WTC11 (cell line): ENCODE measurements at regions not wholly inside any gene's neighbourhood (a gene's known extent, or its start where the extent isn't known, plus 50 kb on each side); places are given as distances from the start of the nearest gene placed in this dataset.
A peak's percentile ranks its signal among the peaks of the same experiment; 100 is the strongest.

ENCODE experiments used
- ATAC-seq: fragments of 200-7000 bp; cut with Tn5 transposase; 2 replicates; pipeline ENCODE4 v1.10.0; 2021; ENCODE audit warnings: mild to moderate bottlenecking, moderate library complexity
- CTCF ChIA-PET: fragments of 300-600 bp; sonication (Branson Sonifier 250); formaldehyde crosslinking; loops from one replicate; lab custom pipeline; 2021; ENCODE audit warnings: antibody characterized with exemption; lab: Charles Lee
- POLR2A ChIA-PET: fragments of 350-600 bp; sonication (Branson Sonifier 250); formaldehyde crosslinking; loops from one replicate; lab custom pipeline; 2021; ENCODE audit warnings: antibody characterized with exemption; lab: Charles Lee
- DNase-seq: peaks from one replicate; pipeline ENCODE4 v3.0.0; 2021; ENCODE audit warnings: low spot score
- H3K27ac Mint-ChIP-seq: 2 replicates; pipeline ENCODE4 v1.8.0; 2021; ENCODE audit warnings: mixed read lengths
- H3K27me3 Mint-ChIP-seq: 2 replicates; pipeline ENCODE4 v1.8.0; 2021; ENCODE audit warnings: low read depth, mild to moderate bottlenecking, moderate library complexity, mixed read lengths
- H3K36me3 Mint-ChIP-seq: 2 replicates; pipeline ENCODE4 v1.8.0; 2021; ENCODE audit warnings: mixed read lengths
- H3K4me1 Mint-ChIP-seq: 2 replicates; pipeline ENCODE4 v1.8.0; 2022; ENCODE audit warnings: mixed read lengths
- H3K4me3 Mint-ChIP-seq: 2 replicates; pipeline ENCODE4 v1.8.0; 2021; ENCODE audit warnings: mild to moderate bottlenecking, moderate library complexity, mixed read lengths
- H3K9me3 Mint-ChIP-seq: 2 replicates; pipeline ENCODE4 v1.8.0; 2021; ENCODE audit warnings: mixed read lengths
- CREM ChIP-seq: sonication (generic); formaldehyde crosslinking; IDR thresholded peaks from 2 replicates; pipeline ENCODE4 v1.8.1; 2022; ENCODE audit warnings: mild to moderate bottlenecking, missing genetic modification reagents, moderate library complexity
- ESRRA ChIP-seq: sonication (generic); formaldehyde crosslinking; IDR thresholded peaks from 2 replicates; pipeline ENCODE4 v1.8.1; 2022; ENCODE audit warnings: mild to moderate bottlenecking, missing genetic modification reagents, borderline replicate concordance
- ETV6 ChIP-seq: sonication (generic); formaldehyde crosslinking; IDR thresholded peaks from 2 replicates; pipeline ENCODE4 v1.8.1; 2022; ENCODE audit warnings: mild to moderate bottlenecking, missing genetic modification reagents
- JAZF1 ChIP-seq: fragments of 250-450 bp; sonication (Bioruptor Pico); IDR thresholded peaks from 2 replicates; pipeline ENCODE4 v1.9.0; 2021; ENCODE audit warnings: moderate library complexity, mild to moderate bottlenecking, inconsistent platforms
- JUN ChIP-seq: sonication (generic); formaldehyde crosslinking; IDR thresholded peaks from 2 replicates; pipeline ENCODE4 v1.8.0; 2023; ENCODE audit warnings: mild to moderate bottlenecking, missing genetic modification reagents
- NFE2L1 ChIP-seq: sonication (generic); formaldehyde crosslinking; IDR thresholded peaks from 2 replicates; pipeline ENCODE4 v1.8.1; 2023; ENCODE audit warnings: missing genetic modification reagents
- PRRX2 ChIP-seq: fragments of 250-450 bp; sonication (Bioruptor Pico); IDR thresholded peaks from 2 replicates; pipeline ENCODE4 v1.8.0; 2021; ENCODE audit warnings: mild to moderate bottlenecking
- RORB ChIP-seq: fragments of 250-450 bp; sonication (Bioruptor Pico); IDR thresholded peaks from 2 replicates; pipeline ENCODE4 v1.9.0; 2021; ENCODE audit warnings: mild to moderate bottlenecking
- SP1 ChIP-seq: sonication (generic); formaldehyde crosslinking; conservative IDR thresholded peaks from 2 replicates; pipeline ENCODE4 v1.8.1; 2022; ENCODE audit warnings: missing genetic modification reagents
- ZNF121 ChIP-seq: sonication (generic); formaldehyde crosslinking; IDR thresholded peaks from 2 replicates; pipeline ENCODE4 v1.8.0; 2023; ENCODE audit warnings: missing genetic modification reagents
- ZNF416 ChIP-seq: fragments of 250-450 bp; sonication (Bioruptor Pico); IDR thresholded peaks from 2 replicates; pipeline ENCODE4 v1.9.0; 2021; ENCODE audit warnings: mild to moderate bottlenecking, inconsistent platforms
- ZNF423 ChIP-seq: fragments of 250-450 bp; sonication (Bioruptor Pico); IDR thresholded peaks from 2 replicates; pipeline ENCODE4 v2.1.2; 2022; ENCODE audit warnings: mild to moderate bottlenecking, moderate library complexity
- TF ChIP-seq, protein P1 (sequence below): sonication (generic); formaldehyde crosslinking; IDR thresholded peaks from 2 replicates; pipeline ENCODE4 v1.8.0; 2023; ENCODE audit warnings: mild to moderate bottlenecking, missing genetic modification reagents
- TF ChIP-seq, protein P2 (sequence below): fragments of 250-450 bp; sonication (Bioruptor Pico); IDR thresholded peaks from 2 replicates; pipeline ENCODE4 v1.8.0; 2021; ENCODE audit warnings: mild to moderate bottlenecking
- TF ChIP-seq, protein P3 (sequence below): sonication (generic); formaldehyde crosslinking; IDR thresholded peaks from 2 replicates; pipeline ENCODE4 v1.8.1; 2022; ENCODE audit warnings: low read depth, mild to moderate bottlenecking, moderate library complexity, missing genetic modification reagents, borderline replicate concordance
- TF ChIP-seq, protein P4 (sequence below): fragments of 250-450 bp; sonication (Bioruptor Pico); IDR thresholded peaks from 2 replicates; pipeline ENCODE4 v2.1.2; 2022; ENCODE audit warnings: mild to moderate bottlenecking, moderate library complexity
- TF ChIP-seq, protein P5 (sequence below): sonication (generic); formaldehyde crosslinking; conservative IDR thresholded peaks from 2 replicates; pipeline ENCODE4 v1.8.1; 2023; ENCODE audit warnings: mild to moderate bottlenecking, low read depth, missing genetic modification reagents, moderate library complexity

DNA sequence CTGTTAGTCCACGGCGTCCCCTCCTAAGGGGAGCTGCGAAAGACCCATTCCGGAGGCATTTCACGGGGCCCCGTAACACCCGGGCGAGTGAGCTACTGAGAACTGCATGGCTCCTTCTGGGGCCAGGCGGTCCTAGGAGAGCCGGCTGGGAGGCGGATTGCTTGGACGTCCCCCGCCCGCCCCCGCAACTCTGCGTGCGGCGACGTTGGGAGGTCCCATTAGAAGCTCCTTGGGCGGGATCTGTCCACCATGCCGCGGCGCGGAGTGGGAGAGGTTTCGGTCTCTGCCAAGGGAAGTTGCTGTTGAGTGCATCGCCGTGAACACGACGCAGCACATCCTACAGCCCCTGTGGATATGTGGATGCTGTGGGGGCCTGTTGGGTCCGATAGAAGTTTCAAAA lies 85.4 kb upstream of the IGFBP7 start (continued):
- TF ChIP-seq, protein P1, sequence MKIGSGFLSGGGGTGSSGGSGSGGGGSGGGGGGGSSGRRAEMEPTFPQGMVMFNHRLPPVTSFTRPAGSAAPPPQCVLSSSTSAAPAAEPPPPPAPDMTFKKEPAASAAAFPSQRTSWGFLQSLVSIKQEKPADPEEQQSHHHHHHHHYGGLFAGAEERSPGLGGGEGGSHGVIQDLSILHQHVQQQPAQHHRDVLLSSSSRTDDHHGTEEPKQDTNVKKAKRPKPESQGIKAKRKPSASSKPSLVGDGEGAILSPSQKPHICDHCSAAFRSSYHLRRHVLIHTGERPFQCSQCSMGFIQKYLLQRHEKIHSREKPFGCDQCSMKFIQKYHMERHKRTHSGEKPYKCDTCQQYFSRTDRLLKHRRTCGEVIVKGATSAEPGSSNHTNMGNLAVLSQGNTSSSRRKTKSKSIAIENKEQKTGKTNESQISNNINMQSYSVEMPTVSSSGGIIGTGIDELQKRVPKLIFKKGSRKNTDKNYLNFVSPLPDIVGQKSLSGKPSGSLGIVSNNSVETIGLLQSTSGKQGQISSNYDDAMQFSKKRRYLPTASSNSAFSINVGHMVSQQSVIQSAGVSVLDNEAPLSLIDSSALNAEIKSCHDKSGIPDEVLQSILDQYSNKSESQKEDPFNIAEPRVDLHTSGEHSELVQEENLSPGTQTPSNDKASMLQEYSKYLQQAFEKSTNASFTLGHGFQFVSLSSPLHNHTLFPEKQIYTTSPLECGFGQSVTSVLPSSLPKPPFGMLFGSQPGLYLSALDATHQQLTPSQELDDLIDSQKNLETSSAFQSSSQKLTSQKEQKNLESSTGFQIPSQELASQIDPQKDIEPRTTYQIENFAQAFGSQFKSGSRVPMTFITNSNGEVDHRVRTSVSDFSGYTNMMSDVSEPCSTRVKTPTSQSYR (CRISPR knock-in tag), result no peak
- no peak for TF ChIP-seq ESRRA (CRISPR knock-in tag)
- TF ChIP-seq NFE2L1 (CRISPR knock-in tag), result no peak
- no peak for TF ChIP-seq ZNF416 (CRISPR knock-in tag)
- TF ChIP-seq, all 79 proteins: peak for 0

DNA sequence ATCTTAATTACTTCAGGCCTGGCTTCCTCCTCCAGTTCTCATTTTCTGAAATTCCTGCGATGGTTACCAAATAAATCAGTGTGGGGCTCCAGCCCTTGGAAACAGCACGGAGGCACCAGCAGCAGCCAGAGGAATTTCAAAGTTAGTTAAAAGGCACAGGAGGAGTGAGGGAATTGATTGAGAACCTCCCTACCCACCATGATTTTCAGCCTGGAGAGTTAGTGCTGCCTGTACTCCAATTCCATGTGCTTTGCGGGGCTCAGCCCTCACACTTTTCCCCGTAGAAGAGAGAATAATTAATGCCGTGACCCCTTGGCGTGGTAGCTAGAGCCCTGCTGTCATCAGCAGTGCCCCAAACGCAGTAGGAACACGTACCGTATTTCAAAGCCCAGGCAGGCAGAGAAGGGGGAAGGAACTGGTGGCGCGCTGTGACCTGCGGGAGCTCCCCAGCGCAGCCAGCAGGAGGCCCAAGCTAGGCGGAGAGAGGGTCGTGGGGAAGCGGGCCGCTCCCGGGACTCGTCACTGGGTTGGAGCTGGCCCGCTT lies 84.0 kb upstream of the IGFBP7 start:
- TF ChIP-seq, protein P2, sequence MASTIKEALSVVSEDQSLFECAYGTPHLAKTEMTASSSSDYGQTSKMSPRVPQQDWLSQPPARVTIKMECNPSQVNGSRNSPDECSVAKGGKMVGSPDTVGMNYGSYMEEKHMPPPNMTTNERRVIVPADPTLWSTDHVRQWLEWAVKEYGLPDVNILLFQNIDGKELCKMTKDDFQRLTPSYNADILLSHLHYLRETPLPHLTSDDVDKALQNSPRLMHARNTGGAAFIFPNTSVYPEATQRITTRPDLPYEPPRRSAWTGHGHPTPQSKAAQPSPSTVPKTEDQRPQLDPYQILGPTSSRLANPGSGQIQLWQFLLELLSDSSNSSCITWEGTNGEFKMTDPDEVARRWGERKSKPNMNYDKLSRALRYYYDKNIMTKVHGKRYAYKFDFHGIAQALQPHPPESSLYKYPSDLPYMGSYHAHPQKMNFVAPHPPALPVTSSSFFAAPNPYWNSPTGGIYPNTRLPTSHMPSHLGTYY (CRISPR knock-in tag), result no peak
- TF ChIP-seq ZNF423 (CRISPR knock-in tag), result peak; percentile 74; the same call in 1 of the 2 replicates
- TF ChIP-seq, all 79 proteins: peak for 1
- H3K27me3 Mint-ChIP-seq, result peaks cover 22% of the 10 kb centered on the region
- ChIA-PET POLR2A (no interaction called here), CTCF (interaction anchor here (0.6 to 5.7 kb wide), 7 partner anchors 10 to 233 kb away, joined by 3 to 93 read pairs (median 3); no protein-coding TSS in a partner anchor)
- DNase-seq (peak; percentile 52), ATAC-seq (peak; percentile 34)
- H3K4me3 Mint-ChIP-seq, result peak overlapping the region; percentile 38
- peaks cover 61% of the 10 kb centered on the region for H3K4me1 Mint-ChIP-seq
- H3K9me3 Mint-ChIP-seq, result no peaks in the 10 kb centered on the region
- H3K36me3 Mint-ChIP-seq, result 0 out of 2 replicates have a peak, but pooled peaks cover 3% of the 10 kb centered on the region
- peak overlapping the region; percentile 30; the same call in 1 of the 2 replicates for H3K27ac Mint-ChIP-seq

DNA sequence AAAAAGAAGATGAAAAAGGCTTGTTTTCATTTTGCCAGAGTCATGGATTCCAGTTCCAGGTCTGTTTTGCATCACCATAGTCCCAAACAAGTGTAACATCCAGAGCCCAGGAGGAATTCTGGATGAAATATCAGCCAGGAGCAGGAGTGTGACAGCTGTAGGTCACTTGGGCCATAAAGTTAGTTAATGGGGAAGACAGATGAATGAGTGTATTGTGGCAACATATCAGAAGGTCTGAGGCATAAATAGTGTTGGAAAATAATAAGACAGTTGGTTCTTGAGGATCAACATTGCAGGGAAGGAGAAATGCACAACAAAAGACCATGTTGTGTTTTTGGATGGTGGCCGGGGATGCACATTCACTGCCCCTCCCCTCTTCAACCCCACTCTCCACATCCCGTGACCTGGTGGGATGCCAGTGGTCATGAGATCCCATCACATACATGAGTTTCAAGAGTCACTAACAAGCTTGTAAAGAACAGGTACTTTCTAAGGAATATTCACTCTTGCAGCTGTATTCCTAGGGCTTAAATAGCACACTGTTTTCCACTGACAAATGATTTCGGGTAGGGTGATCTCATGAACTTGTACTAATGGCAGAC lies 83.1 kb upstream of the IGFBP7 start:
- DNase-seq, result no peak
- no peak for ATAC-seq
- Mint-ChIP-seq H3K27me3 (peaks cover 23% of the 10 kb centered on the region), H3K36me3 (0 out of 2 replicates have a peak, but pooled peaks cover 3% of the 10 kb centered on the region), H3K4me1 (peaks cover 64% of the 10 kb centered on the region), H3K9me3 (no peaks in the 10 kb centered on the region), H3K27ac (no peak overlapping the region), H3K4me3 (peak overlapping the region; percentile 7)
- POLR2A ChIA-PET, result no interaction called here
- TF ChIP-seq, protein P3, sequence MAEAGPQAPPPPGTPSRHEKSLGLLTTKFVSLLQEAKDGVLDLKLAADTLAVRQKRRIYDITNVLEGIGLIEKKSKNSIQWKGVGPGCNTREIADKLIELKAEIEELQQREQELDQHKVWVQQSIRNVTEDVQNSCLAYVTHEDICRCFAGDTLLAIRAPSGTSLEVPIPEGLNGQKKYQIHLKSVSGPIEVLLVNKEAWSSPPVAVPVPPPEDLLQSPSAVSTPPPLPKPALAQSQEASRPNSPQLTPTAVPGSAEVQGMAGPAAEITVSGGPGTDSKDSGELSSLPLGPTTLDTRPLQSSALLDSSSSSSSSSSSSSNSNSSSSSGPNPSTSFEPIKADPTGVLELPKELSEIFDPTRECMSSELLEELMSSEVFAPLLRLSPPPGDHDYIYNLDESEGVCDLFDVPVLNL (CRISPR knock-in tag), result no peak
- CTCF ChIA-PET, result interaction anchor here (0.6 to 5.7 kb wide), 2 partner anchors 28 to 1104 kb away, joined by 3 to 93 read pairs; no protein-coding TSS in a partner anchor

DNA sequence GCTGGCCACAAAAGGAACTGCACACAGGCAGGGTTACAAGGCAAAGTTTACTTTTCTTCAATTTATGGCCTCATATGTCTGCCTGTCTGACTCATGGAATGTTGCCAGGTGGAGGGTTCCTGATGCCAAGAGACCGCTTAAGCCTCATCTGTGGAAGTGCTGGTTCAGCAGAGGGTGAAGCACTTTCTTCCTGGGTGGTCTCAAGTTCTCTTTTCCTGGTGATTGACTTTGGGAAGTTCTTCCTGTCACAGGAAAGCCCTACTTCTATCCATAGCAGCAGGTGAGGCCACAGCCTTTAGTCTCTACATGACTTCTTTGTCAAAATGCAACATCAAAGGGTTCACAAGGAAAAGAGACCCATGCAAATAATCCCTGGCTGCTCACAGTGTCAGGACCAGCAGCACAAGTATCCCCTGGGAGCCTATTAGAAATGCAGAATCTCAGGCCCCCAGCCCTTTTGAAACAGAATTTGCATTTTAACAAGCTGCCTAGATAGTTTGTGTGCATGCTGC lies 81.4 kb upstream of the IGFBP7 start:
- Mint-ChIP-seq H3K4me1 (peaks cover 70% of the 10 kb centered on the region), H3K36me3 (0 out of 2 replicates have a peak, but pooled peaks cover under 1% of the 10 kb centered on the region), H3K27ac (peak overlapping the region; percentile 39; the same call in 1 of the 2 replicates), H3K27me3 (peaks cover 20% of the 10 kb centered on the region), H3K4me3 (no peak overlapping the region), H3K9me3 (no peaks in the 10 kb centered on the region)
- CTCF ChIA-PET, result interaction anchor here (0.6 to 5.7 kb wide), 49 partner anchors 9 to 350 kb away, joined by 3 to 93 read pairs (median 5); partner anchors contain the start of genes IGFBP7 and REST
- DNase-seq (peak; percentile 22), ATAC-seq (peak; percentile 73)
- POLR2A ChIA-PET, result interaction anchor here (0.5 kb wide), 1 partner anchor 123 kb away, joined by 3 read pairs; no protein-coding TSS in a partner anchor
- TF ChIP-seq ZNF121, result no peak
- TF ChIP-seq SP1 (CRISPR knock-in tag), result peak; percentile 58
- no peak for TF ChIP-seq JAZF1 (CRISPR knock-in tag)
- TF ChIP-seq, protein P4, sequence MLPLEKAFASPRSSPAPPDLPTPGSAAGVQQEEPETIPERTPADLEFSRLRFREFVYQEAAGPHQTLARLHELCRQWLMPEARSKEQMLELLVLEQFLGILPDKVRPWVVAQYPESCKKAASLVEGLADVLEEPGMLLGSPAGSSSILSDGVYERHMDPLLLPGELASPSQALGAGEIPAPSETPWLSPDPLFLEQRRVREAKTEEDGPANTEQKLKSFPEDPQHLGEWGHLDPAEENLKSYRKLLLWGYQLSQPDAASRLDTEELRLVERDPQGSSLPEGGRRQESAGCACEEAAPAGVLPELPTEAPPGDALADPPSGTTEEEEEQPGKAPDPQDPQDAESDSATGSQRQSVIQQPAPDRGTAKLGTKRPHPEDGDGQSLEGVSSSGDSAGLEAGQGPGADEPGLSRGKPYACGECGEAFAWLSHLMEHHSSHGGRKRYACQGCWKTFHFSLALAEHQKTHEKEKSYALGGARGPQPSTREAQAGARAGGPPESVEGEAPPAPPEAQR, result no peak
- no peak for TF ChIP-seq RORB
- TF ChIP-seq, protein P5, sequence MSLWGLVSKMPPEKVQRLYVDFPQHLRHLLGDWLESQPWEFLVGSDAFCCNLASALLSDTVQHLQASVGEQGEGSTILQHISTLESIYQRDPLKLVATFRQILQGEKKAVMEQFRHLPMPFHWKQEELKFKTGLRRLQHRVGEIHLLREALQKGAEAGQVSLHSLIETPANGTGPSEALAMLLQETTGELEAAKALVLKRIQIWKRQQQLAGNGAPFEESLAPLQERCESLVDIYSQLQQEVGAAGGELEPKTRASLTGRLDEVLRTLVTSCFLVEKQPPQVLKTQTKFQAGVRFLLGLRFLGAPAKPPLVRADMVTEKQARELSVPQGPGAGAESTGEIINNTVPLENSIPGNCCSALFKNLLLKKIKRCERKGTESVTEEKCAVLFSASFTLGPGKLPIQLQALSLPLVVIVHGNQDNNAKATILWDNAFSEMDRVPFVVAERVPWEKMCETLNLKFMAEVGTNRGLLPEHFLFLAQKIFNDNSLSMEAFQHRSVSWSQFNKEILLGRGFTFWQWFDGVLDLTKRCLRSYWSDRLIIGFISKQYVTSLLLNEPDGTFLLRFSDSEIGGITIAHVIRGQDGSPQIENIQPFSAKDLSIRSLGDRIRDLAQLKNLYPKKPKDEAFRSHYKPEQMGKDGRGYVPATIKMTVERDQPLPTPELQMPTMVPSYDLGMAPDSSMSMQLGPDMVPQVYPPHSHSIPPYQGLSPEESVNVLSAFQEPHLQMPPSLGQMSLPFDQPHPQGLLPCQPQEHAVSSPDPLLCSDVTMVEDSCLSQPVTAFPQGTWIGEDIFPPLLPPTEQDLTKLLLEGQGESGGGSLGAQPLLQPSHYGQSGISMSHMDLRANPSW (CRISPR knock-in tag), result no peak
- TF ChIP-seq CREM (CRISPR knock-in tag), result no peak; the same call in 1 of the 2 replicates
- TF ChIP-seq PRRX2 (CRISPR knock-in tag), result 0 out of 2 replicates have a peak, but pooled peaks have one; percentile 28
- no peak for TF ChIP-seq JUN (CRISPR knock-in tag)
- TF ChIP-seq ESRRA (CRISPR knock-in tag), result no peak
- TF ChIP-seq ETV6, result peak; percentile 90
